HPDE6-E6E7 (cell line): ENCODE measurements at regions not wholly inside any gene's neighbourhood (a gene's known extent, or its start where the extent isn't known, plus 50 kb on each side); places are given as distances from the start of the nearest gene placed in this dataset.
"Not testable (repeated sequence)": the region's sequence is repeated elsewhere in the genome, so short reads cannot be mapped to it uniquely, and the experiment has no call there.

Source experiments
- DNase-seq: peaks from one replicate; pipeline ENCODE4 v3.0.0; 2011; ENCODE audit warnings: missing footprints; ENCODE audit errors: extremely low spot score

DNA sequence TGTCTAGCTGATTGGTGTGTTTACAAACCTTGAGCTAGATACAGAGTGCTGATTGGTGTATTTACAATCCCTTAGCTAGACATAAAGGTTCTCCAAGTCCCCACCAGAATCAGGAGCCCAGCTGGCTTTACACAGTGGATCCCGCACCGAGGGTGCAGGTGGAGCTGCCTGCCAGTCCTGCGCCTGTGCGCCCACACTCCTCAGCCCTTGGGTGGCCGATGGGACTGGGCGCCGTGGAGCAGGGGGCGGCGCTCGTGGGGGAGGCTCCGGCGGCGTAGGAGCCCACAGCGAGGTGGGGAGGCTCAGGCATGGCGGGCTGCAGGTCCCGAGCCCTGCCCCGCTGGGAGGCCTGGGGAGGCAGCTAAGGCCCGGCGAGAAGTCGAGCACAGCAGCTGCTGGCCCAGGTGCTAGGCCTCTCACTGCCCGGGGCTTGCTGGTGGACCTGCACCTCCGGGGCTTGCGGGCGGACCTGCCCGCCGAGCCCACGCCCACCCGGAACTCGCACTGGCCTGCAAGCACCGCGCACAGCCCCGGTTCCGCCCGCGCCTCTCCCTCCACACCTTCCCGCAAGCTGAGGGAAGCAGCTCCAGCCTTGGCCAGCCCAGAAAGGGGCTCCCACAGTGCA is 51.0 kb upstream of the CDYL start:
- DNase-seq = not testable (repeated sequence)

DNA sequence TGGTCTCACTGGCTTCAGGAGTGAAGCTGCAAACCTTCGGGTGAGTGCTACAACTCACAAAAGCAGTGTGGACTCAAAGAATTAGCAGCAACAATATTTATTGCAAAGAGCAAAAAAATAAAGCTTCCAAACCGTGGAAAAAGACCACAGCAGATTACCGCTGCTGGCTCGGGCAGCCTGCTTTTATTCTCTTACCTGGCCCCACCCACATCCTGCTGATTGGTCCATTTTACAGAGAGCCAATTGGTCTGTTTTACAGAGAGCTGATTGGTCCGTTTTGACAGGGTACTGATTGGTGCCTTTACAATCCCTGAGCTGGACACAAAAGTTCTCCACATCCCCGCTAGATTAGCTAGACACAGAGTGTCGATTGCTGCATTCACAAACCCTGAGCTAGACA is 51.5 kb upstream of the CDYL start:
- not testable (repeated sequence) for DNase-seq

DNA sequence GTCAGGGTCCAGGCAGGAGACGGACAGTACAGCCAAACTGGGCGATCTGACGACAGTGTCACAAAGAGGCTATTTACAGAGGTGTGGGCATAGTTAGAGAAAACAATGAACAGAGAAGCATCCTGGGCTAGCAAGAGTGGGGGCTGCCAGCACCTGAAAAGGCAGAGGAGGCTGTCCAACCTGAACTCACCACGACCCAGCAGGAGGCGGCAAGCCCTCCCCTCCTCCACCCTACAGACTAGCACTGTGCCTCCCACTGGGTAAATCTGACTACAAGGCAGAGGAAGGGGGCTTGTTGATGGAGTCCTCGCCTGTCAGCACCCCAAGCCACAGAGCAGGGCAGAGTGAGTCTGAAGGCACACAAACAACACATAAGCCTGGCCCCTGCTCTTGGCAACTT is 52.8 kb upstream of the CDYL start:
- DNase-seq = no peak

DNA sequence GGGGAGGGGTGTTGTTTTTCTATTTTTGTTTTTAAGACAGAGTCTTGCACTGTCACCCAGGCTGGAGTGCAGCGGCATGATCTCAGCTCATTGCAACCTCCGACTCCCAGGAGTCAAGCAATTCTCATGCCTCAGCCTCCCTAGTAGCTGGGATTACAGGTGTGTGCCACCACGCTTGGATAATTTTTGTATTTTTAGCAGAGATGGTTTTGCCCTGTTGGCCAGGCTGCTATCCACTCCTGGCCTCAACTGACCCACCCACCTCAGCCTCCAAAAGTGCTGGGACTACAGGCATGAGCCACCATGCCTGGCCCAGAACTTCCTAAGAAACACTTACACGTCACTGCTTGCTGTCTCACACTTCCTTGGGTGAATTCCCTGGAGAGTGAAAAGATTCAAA is 54.8 kb upstream of the CDYL start:
- not testable (repeated sequence) for DNase-seq

DNA sequence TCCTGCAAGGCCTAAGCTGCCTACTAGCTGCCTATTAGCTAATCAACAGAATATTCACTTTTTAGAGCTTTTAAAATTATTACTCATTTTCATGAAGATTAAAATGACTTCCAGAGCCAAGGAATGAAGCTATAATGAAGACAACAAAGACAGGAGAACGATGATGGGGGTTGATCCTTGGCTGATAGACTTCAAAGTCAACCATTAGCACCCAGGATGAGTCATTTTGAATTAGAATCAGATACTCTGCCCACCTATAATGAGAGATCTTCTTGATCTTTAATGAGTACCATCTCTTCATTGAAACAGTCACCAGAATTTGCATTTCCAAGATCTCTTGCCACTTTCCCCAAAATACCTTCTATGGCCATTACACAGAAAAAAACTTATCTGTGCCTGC is 56.7 kb upstream of the CDYL start:
- DNase-seq = no peak

DNA sequence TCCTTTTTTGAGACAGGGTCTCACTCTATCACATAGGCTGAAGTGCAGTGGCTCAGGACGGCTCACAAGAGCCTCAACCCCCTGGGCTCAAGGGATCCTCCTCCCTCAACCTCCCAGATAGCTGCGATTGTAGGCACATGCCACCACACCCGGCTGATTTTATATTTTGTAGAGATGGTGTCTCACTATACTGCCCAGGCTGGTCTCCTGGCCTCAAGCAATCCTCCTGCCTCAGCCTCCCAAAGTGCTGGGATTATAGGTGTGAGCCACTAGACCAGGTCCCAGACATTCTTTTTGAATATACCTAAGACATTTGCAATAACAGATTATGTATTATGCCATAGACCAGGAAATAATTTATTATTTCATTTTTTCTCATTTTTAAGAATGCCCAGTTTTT is 58.3 kb upstream of the CDYL start:
- no peak for DNase-seq

DNA sequence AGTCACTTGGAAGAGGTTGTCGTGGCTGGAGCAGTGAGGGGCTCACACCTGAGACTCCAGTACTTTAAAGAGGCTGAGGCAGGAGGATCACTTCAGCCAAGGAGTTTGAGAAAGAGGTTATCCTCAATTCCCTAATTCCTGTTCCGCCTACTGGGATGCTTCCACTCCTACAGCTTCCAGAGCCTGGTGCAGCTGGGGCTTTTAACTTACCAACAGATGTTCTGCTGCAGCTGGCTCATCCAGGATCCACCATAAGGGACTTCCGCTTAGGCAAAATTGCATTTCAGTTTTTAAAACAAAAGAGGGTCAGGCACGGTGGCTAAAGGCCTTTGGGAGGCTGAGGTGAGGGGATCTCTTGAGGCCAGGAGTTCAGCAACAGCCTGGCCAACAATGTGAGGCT is 59.1 kb upstream of the CDYL start:
- no peak for DNase-seq

DNA sequence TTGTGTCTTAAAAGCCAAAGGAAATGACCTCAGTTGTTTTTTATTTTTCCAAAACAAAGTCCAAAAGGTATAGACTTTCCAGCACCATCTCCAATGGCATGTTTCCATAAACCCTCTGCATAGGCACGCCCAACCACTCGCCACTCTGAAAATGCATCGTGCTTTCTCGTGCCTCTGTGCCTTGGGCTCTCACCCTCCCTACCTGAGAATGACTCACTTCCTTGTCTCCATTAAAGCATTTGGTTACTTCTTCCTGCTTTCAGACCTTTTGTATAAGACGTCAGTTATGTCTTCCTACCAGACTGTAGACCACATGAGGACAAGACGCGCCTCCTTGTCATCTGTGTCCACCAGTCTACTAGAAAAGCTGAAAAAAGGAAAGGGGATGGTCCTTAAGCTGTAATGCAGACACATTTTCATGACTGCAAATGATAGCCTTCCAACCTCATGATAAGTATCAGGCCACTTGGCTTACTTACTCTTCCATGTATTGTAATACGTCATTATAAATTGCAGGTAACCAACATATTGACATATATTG is 61.2 kb upstream of the CDYL start:
- peak; percentile 63 for DNase-seq

DNA sequence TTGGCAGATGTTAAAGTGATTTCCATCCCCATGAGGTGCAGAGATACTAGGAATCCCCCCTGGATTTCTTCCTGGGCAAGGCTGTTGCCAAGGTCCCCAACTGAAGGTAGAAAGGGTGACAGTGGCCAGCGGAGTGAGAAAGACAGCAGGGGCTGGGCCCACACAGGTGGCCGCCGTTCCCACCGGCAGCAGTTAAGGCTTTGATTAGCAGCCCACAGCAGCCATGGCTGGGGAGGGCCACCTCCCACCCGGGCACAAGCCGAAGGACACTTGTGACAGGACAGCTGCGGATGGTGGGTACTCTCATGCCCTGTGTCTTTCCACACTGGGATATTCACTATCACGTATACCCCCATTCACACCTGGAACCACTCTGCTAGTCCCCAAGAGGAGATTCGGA is 63.9 kb upstream of the CDYL start:
- DNase-seq = no peak

DNA sequence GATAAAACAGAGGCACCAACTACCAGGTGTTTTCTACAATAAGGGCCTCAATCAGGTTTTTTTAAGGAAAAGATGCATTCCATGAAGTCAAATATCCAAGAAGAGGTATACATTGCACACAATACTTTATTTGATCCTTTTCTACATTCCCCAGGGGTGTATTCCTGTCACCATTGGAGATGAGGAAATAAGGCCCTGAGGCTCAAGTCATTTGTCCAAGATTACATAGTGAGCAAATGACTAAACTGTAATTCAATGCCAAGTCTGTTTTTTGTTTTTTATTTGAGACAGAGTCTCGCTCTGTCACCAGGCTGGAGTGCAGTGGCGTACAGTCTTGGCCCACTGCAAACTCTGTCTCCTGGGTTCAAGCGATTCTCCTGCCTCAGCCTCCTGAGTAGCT is 69.2 kb upstream of the CDYL start:
- peak; percentile 42 for DNase-seq

DNA sequence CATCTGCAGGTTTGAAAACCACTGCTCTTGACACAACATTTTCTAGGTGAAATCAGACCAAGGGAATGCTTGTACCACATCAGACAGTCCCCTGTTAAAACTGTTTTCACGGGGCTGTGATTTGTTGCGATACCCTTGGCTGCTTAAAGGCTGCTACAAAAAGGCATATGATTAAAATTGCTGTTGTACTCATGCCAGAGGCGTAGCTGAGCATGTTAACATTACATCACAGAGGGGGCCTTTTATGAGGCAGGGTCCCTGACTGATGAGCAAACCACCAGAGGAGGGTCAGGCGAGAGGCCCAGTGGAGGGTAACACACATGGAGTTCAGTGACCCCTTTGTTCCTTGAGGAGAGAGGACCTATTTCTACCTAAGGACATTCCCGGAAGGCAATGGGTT is 70.4 kb upstream of the CDYL start:
- no peak for DNase-seq

DNA sequence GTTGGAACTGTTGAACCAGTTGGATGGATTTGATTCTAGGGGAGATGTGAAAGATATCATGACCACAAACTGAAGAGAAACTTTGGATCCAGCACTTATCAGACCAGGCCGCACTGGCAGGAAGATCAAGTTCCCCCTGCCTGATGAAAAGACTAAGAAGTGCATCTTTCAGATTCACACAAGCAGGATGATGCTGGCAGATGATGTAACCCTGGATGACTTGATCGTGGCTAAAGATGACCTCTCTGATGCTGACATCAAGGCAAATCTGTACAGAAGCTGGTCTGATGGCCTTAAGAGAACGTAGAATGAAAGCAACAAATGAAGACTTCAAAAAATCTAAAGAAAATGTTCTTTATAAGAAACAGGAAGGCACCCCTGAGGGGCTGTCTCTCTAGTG is 72.8 kb upstream of the CDYL start:
- DNase-seq = no peak

DNA sequence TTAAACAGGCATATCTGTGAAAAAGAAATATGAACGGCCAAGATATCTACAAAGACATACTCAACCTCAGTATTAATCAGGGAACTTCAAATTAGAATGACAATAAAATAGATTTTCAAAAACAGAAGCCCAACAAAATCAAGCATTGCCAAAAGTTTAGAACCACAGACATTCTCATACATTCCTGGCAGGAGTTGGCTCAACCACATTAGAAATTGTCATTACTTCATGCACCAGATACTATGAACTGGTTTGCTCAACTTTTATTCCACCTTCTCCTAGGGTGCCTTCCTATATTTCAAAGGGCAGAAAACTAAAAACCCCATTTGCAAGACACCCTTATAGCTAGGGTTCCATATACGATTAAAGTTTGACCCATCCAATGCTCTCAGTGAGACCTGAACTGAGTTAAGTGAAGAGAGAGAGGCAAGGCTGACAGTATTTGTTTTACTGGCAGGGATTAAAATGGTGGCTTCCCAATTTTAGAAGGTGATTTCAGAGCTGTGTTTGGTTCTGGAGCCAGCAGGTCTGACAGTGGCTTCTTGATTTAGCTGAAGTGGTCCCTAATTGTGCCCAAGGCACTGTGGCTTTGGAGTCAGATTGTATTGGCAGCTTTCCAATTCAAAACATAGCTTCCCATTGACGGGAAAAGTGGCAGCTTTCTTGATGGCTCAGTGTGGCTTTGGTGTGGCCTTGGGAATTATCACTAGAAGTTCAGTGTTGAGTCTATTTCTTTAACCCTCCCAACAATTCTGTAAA is 77.1 kb upstream of the CDYL start:
- DNase-seq = no peak

DNA sequence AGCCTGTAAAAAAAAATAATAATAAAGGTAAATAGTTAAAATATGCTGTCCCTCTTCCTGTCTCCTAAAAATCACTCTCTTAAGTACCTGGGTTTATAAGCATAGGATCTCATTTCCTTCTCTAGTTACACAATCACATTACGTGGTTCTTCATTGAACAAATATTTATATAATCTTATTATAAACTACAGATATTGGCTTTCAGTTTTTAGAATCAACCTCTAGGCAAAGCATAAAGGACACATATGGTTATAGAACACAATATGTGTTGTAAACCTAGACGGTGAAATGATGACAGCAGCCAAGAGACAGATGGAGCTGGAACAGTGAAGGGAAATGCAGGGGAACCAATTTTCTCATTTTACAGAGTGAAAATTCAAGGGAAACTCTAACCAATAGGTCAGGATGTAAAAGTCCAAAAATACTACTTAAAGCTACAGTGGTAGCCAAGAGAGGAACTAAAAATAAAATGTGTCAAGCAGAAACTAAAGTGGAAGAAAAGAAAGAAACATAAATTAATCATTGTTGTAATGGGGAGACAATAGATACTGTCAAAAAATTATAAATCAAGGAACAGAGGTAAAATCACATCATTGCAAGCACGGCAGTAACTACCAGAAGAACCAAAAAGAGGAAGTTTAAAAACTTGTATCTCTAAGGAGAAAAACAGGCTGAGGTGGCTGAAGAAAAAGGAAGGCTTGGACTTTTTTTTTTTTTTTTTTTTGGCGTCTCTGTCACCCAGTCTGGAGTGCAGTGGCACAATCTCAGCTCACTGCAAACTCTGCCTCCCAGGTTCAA is 82.8 kb upstream of the CDYL start:
- no peak for DNase-seq

DNA sequence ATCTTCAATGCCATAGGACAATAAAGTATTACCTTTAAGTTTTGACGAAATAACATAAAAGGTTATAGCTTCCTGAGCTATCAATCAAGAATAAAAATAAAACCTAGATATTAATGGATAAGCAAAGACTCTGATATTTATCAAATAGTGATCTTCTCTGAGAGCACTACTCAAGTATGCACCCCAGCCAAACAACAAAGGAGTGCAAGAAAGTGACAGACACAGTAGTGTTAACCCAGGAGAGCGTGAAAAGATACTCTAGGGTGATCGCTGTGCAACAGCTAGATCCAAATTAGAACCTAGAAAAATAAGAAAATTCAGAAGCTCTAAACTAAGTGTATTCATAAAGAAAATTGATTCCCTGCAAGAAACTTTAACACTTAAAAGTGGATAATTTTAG is 83.5 kb upstream of the CDYL start:
- DNase-seq = no peak

DNA sequence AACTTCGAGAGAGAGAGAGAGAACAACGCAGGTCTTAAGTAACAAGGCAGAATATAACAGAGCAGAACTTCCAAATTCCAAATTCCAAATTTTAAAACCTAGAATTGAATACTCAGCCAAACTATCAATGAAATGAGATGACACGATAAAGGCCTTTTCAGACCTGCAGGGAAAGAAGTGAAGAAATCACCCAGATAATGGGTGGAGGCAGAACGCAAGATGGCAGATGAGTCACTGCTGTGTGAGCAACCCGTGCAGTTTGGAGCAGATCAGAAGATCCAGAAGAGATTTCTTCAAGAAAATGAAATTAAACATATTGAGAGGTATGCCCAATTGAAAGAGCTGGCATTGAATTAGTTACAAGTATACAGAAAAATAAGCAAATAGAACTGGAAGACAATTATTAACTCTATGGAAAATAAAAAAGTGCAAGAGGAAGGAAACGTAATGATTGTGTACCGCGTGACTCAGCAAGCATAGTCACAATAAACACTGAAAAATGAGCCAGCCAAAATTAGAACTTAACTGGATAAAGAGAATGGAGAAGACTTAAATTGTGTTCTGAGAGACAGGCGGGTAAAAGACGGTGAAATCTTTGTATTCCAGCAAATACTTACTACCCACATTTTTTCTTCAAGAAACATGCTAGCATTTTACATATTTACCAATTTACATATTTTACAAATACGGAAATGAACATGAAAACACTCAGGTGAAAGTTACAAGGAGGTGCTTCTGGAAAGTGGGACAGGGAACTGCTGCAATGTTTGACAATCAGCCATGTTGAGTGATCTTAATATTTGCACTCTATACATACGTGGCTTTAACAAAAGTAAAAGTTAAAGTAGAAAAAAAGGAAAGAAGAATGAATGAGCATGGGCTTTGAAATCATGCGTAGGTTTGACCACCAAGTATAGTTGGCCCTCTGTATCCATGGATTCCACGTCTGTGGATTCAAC is 87.9 kb upstream of the CDYL start:
- DNase-seq = peak; percentile 92

DNA sequence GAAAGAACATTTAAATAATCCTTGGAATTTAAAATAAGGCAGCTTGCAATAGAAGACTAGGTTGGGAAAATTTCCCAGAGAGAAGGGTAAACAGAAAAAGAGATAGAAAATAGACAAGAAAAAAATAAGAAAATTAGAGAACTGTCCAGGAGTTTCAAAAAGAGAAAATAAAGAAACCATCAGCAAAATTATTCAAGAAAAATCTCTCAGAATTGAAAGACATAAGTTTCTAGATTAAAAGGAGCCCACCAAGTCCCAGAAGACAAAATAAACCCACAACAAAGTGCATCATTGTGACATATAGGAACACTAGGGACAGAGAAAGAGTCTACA is 88.6 kb upstream of the CDYL start:
- DNase-seq = no peak

DNA sequence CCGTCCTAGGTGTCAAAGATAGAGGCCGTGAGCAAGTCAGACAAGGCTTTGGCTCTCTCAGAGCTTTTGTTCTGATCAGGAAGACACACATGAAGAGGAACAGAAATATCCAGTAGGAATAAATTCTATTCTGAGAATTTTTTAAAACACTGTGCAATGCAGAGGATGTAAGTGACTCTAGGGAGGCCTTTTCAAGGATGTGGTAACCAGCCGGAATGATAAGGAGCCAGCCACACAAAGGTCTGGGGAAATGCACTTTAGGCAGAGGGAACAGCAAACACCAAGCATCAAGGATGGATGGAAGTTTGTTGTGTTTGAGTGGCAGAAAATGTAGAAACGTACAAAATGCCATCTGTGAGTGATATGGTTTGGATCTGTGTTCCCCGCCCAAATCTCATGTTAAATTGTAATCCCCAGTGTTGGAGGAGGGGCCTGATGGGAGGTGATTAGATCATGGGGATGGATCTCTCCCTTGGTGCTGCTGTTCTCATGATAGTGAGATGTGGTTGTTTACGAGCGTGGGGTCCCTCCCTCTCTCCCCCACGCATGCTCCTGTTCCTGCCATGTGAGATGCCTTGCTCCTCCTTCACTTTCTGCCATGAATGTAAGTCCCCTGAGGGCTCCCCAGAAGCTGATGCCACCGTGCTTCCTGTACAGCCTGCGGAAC is 93.6 kb upstream of the CDYL start:
- DNase-seq = no peak

DNA sequence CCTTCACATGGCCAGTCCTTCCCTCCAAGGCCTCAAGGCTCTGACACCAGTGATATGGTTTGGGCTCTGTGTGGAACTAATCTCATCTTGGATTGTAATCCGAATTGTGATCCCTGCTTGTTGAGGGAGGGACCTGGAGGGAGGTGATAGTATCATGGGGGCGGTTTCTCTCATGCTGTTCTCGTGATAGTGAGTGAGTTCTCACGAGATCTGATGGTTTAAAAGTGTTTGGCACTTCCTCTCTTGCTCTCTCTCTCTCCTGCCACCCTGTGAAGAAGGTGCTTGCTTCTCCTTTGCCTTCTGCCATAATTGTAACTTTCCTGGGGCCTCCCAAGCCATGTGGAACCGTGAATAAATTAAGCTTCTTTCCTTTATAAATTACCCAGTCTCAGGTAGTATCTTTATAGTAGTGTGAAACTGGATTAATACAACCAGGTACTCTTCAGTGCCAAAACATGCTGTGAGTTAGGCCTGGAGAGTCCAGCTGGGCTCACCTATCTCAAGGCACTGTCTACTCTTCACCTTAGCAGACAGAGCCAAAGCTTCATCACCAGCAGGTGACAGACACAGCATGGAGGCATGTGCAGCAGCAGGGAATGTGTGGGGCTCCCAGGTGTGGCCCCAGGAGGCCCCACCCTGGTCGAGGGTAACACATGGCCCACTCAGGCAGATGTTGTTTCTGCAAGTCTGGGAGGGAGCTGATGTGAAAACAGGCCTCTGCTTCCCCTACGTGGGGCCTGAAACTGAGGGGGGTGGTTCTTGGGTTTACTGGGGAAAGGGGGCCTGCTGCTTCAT is 97.5 kb upstream of the CDYL start:
- DNase-seq = no peak

DNA sequence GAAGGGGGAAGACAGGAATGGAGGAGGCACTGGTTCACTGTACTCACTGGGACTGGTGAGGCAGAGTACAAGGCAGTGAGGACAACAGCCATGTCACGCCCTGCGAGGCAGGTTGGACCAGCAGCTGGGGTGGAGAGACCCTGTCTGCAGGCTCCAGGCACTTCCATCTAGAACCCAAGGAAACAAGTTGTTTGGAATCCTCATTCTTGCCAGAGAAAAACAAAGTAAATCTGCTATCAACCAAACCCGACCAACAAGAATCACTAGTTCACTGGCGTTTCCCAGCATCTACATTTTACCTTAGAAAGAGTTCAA is 98.5 kb upstream of the CDYL start:
- DNase-seq = no peak
